GM06990 (cell line): ENCODE measurements at regions not wholly inside any gene's neighbourhood (a gene's known extent, or its start where the extent isn't known, plus 50 kb on each side); places are given as distances from the start of the nearest gene placed in this dataset.

Experiments
- DNase-seq: peaks from one replicate; pipeline ENCODE4 v3.0.0-alpha.2; 2011; ENCODE audit not compliant: insufficient read length; ENCODE audit errors: extremely low read depth
- H3K27me3 ChIP-seq: replicated peaks from 2 replicates; pipeline ENCODE4 v1.6.0; 2011; ENCODE audit warnings: low read length; ENCODE audit not compliant: control insufficient read depth, insufficient read depth
- H3K36me3 ChIP-seq: 2 replicates; pipeline ENCODE4 v1.5.1; 2011; ENCODE audit warnings: low read length; ENCODE audit not compliant: control insufficient read depth, insufficient read depth
- H3K4me3 ChIP-seq: replicated peaks from 2 replicates; pipeline ENCODE4 v1.5.1; 2011; ENCODE audit warnings: low read depth, mild to moderate bottlenecking, control low read depth, low read length
- TF ChIP-seq, protein P1 (sequence below): IDR thresholded peaks from 2 replicates; pipeline ENCODE4 v1.5.1; 2011; ENCODE audit warnings: low read length, control low read depth, mild to moderate bottlenecking, inconsistent platforms; ENCODE audit not compliant: insufficient read depth, poor library complexity, severe bottlenecking

DNA sequence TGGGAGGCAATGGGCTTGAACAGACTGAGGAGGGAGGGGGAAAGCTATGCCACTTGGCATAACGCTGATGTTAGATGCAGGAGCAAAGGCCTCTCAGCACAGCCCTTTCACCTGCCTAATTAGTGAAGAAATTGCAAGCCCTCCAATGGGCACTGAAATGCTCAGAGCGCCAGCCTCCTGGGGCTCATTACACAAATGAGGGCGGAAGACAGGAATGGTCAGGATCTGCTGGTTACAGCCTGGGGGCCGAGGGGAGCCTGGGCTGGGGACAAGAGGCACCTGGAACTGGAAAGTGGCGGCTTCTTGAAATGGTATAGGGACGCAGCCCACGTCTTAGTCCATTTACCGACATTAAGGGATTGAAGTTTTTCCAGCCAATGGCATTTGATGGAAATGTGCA, 50.2 kb upstream of the PLET1 start:
- TF ChIP-seq, protein P1, sequence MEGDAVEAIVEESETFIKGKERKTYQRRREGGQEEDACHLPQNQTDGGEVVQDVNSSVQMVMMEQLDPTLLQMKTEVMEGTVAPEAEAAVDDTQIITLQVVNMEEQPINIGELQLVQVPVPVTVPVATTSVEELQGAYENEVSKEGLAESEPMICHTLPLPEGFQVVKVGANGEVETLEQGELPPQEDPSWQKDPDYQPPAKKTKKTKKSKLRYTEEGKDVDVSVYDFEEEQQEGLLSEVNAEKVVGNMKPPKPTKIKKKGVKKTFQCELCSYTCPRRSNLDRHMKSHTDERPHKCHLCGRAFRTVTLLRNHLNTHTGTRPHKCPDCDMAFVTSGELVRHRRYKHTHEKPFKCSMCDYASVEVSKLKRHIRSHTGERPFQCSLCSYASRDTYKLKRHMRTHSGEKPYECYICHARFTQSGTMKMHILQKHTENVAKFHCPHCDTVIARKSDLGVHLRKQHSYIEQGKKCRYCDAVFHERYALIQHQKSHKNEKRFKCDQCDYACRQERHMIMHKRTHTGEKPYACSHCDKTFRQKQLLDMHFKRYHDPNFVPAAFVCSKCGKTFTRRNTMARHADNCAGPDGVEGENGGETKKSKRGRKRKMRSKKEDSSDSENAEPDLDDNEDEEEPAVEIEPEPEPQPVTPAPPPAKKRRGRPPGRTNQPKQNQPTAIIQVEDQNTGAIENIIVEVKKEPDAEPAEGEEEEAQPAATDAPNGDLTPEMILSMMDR = no peak
- DNase-seq = no peak
- H3K27me3 ChIP-seq = no peaks in the 10 kb centered on the region; the same call in 1 of the 2 replicates
- H3K36me3 ChIP-seq = no peaks in the 10 kb centered on the region
- no peak overlapping the region for H3K4me3 ChIP-seq

DNA sequence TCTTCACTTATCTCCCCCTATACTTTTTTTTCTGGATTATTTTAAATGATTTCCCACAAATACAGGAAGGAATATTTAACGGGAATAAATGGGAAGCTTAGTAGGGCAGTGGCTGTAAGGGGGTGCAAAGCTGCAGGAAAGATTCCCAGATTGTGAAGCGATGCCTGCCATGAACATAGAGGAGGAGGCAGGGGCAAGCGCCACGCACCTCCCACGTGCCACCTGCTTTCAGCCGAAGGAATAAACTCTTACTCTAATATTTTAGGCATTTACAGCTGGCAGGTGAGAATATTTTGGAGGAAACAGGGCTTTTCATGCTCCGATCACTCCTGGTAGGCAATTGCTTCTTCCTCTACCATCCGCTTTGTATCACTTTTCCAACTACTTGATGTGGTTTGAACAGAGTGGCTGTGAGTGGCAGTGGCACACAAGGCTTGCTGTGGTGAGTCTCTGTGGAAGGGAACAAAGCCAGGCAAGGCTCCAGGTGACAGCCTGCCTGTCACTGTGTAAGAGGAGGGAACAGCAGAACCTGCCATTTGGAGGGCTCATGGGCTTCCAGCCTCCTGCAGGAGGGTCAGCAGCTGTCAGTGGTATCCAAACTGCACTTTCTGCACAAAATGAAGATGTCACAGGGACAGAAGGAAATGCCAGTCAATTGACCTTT, 54.5 kb upstream of the PLET1 start:
- no peak for DNase-seq
- no peaks in the 10 kb centered on the region; the same call in 1 of the 2 replicates for H3K27me3 ChIP-seq
- H3K4me3 ChIP-seq = no peak overlapping the region
- TF ChIP-seq, protein P1 = no peak
- H3K36me3 ChIP-seq = no peaks in the 10 kb centered on the region

DNA sequence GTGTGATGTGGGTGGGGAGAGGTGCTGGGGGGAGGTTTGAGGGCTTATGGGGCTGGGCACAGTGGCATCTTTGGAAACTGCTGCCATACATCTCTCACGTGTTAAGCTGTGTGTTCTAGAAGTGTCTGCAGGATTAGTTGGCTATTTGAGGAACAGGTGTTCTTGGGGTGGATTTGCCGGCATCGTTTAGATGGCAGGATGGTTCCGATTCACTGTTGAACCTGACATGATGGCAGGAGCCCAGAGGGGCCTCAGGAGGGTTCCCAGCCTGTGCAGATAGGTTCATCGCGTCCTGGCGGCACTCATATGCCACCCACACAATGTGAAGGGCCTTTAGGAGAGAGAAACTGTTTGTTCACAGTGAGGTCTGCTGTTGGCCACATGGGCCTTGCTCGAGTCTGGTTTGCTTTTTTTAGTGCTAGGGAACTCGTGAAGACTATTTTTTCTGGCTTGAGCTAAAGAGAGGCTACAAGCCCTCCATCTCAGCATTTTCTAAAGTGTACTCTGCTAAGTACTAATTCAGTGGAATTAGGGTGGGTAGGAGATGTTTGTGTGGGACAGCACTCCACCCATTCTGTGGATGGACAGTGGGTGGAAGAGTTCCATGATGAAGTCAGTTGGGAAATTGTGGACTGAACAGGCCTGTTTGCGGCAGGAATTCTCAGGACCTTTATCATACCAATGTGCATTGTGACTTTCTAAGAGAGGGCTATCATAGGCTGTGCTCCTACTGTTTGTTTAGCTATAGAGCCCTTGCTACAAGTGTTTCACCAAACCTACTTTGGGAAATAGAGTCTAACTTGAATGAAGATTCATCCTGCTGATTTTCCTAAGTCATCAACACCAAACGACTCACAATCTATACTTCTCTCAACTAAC, 55.4 kb upstream of the PLET1 start:
- Histone ChIP-seq H3K4me3 (no peak overlapping the region), H3K36me3 (no peaks in the 10 kb centered on the region), H3K27me3 (no peaks in the 10 kb centered on the region; the same call in 1 of the 2 replicates)
- TF ChIP-seq, protein P1 = no peak
- DNase-seq = no peak

DNA sequence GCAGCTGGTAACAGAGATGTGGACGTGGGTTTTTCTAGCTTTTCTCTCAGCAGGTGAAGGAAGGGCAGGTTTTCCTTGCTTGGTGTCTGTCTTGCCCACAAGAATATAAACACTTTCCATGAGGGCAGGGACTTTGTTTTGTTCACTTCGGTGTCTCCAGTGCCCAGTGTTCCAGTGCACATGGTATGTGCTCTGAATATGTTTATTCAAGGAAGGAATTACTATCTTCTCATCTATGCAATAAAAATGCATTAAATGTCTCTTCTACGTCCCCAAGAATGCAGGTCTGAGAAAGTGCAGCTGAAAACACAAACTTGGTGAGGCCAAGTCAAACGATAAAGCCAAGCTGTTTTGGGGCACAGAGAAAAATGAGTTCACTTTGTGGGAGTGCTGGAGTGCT, 56.3 kb upstream of the PLET1 start:
- TF ChIP-seq, protein P1 = no peak
- H3K36me3 ChIP-seq = no peaks in the 10 kb centered on the region
- no peak overlapping the region for H3K4me3 ChIP-seq
- no peak for DNase-seq
- no peaks in the 10 kb centered on the region; the same call in 1 of the 2 replicates for H3K27me3 ChIP-seq

DNA sequence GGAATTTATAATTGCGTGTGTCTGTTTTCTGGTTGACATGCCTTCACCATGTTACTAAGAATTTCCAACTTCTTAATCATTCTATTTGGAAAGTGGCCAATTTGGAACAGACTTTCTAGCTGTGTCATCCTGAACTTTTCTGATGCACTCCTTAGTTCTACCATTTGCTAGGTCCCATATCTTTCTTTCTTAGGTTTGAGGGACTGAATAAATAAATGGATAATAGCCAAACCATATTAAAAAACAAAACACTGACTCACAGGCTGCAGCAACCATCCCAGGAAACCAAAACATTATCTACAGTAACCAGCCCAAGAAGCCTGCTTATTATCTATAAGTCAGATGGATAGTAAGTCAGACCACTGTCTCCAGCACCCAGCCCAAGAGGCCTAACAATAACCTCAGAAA, 57.5 kb upstream of the PLET1 start:
- DNase-seq = no peak
- H3K4me3 ChIP-seq = no peak overlapping the region
- TF ChIP-seq, protein P1 = no peak
- no peaks in the 10 kb centered on the region for H3K36me3 ChIP-seq
- no peaks in the 10 kb centered on the region; the same call in 1 of the 2 replicates for H3K27me3 ChIP-seq
